Activated B cell treated with CpG ODN at 0.5 μM for 24 hours (primary cell): ENCODE measurements at regions not wholly inside any gene's neighbourhood (a gene's known extent, or its start where the extent isn't known, plus 50 kb on each side); places are given as distances from the start of the nearest gene placed in this dataset.
"Not testable (repeated sequence)": the region's sequence is repeated elsewhere in the genome, so short reads cannot be mapped to it uniquely, and the experiment has no call there.

ENCODE experiments used
- ATAC-seq: fragments of 200-7000 bp; cut with Tn5 transposase; one replicate; pipeline ENCODE4 v1.10.0; 2021; ENCODE audit warnings: low read depth, mild to moderate bottlenecking, moderate library complexity
- CTCF ChIA-PET: fragments of 350-600 bp; sonication (Branson Sonifier 250); formaldehyde crosslinking; loops from one replicate; lab custom pipeline; 2021; ENCODE audit warnings: antibody characterized with exemption; lab: Charles Lee
- POLR2A ChIA-PET: fragments of 350-600 bp; sonication (Branson Sonifier 250); formaldehyde crosslinking; loops from one replicate; lab custom pipeline; 2021; ENCODE audit warnings: antibody characterized with exemption; lab: Charles Lee
- DNase-seq: peaks from one replicate; pipeline ENCODE4 v3.0.0; 2022
- H3K27ac Mint-ChIP-seq: one replicate; pipeline ENCODE4 v1.8.0; 2020; ENCODE audit warnings: mixed read lengths
- H3K27me3 Mint-ChIP-seq: one replicate; pipeline ENCODE4 v1.8.0; 2021; ENCODE audit warnings: mixed read lengths
- H3K36me3 Mint-ChIP-seq: one replicate; pipeline ENCODE4 v1.8.0; 2021; ENCODE audit warnings: low read depth, mixed read lengths
- H3K4me1 Mint-ChIP-seq: one replicate; pipeline ENCODE4 v1.8.0; 2021; ENCODE audit warnings: mixed read lengths
- H3K4me3 Mint-ChIP-seq: one replicate; pipeline ENCODE4 v1.8.0; 2020; ENCODE audit warnings: mild to moderate bottlenecking, mixed read lengths
- H3K9me3 Mint-ChIP-seq: one replicate; pipeline ENCODE4 v1.8.0; 2020; ENCODE audit warnings: mixed read lengths
- intact Hi-C: fragments of 100-400 bp; cut with micrococcal nuclease; formaldehyde crosslinking; loops from one replicate; pipeline ENCODE4 v1.15.1; 2024

DNA sequence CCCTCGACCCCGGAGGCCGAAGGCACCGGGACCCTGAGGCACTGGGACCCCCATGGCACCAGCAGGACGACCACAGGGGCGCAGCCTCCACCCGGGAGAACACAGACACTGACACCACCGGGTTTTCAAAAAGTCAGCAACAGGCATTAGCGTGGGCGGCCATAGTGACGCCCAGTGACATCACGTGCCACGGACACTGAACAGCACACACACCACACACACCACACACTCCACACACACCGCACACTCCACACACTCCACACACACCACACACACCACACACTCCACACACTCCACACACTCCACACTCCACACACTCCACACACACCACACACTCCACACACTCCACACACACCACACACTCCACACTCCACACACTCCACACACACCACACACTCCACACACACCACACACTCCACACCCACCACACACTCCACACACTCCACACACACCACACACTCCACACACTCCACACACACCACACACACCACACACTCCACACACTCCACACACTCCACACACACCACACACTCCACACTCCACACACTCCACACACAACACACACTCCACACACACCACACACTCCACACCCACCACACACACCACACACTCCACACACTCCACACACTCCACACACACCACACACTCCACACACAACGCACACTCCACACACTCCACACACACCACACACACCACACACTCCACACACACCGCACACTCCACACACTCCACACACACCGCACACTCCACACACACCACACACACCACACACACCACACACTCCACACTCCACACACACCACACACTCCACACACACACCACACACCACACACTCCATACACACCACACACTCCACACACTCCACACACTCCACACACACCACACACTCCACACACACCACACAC, 3955.9 kb upstream of the TPTE start:
- H3K36me3 Mint-ChIP-seq, H3K9me3 Mint-ChIP-seq, H3K27ac Mint-ChIP-seq, POLR2A ChIA-PET, H3K4me1 Mint-ChIP-seq, intact Hi-C loops, H3K27me3 Mint-ChIP-seq, H3K4me3 Mint-ChIP-seq, CTCF ChIA-PET: not testable (repeated sequence)
- DNase-seq (peak; percentile 28), ATAC-seq (peak; percentile 28)

DNA sequence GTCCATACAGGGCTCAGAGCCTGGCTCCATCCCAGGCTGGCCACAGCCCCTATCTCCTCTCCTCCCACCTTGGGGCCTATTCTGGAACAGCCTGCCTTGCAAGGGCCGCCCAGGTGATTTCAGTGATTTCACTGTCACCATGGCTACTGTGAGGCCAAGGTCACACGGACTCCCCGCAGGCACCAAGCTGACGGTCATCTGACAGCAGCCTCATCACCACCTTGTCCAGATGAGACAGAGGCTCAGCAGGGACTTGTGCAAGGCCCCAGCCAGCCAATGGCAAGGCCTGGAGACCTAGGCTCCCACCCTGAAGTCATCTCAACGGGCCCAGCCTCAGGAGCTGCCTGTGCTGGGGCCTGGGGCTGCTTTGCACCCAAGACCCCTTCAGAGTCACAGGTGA, 3953.8 kb upstream of the TPTE start:
- H3K27me3 Mint-ChIP-seq, POLR2A ChIA-PET, H3K27ac Mint-ChIP-seq, ATAC-seq, intact Hi-C loops, H3K4me1 Mint-ChIP-seq, DNase-seq, CTCF ChIA-PET, H3K9me3 Mint-ChIP-seq, H3K4me3 Mint-ChIP-seq, H3K36me3 Mint-ChIP-seq: not testable (repeated sequence)

DNA sequence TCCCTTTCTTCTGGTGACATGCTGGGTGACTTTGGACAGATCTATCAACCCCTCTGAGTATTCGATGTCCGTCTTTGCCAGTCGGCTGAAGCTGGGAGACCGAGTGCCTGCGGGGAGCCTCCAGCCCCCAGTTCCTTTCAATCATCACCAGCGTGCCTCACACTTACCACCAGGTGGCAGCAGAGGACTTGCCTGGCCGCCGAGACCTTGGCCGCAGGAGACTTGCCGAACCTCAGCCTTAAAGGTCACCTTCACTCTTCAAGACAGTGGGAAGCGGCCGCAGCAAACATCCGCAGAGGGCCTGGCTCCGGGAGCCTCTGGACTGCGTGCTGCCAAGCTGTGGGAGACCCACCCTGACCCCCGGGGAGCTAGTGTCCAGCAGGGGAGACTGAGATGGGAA, 3952.2 kb upstream of the TPTE start:
- CTCF ChIA-PET, H3K27ac Mint-ChIP-seq, intact Hi-C loops, H3K9me3 Mint-ChIP-seq, H3K4me3 Mint-ChIP-seq, POLR2A ChIA-PET, H3K4me1 Mint-ChIP-seq, H3K36me3 Mint-ChIP-seq, H3K27me3 Mint-ChIP-seq, DNase-seq: not testable (repeated sequence)
- peak; percentile 66 for ATAC-seq

DNA sequence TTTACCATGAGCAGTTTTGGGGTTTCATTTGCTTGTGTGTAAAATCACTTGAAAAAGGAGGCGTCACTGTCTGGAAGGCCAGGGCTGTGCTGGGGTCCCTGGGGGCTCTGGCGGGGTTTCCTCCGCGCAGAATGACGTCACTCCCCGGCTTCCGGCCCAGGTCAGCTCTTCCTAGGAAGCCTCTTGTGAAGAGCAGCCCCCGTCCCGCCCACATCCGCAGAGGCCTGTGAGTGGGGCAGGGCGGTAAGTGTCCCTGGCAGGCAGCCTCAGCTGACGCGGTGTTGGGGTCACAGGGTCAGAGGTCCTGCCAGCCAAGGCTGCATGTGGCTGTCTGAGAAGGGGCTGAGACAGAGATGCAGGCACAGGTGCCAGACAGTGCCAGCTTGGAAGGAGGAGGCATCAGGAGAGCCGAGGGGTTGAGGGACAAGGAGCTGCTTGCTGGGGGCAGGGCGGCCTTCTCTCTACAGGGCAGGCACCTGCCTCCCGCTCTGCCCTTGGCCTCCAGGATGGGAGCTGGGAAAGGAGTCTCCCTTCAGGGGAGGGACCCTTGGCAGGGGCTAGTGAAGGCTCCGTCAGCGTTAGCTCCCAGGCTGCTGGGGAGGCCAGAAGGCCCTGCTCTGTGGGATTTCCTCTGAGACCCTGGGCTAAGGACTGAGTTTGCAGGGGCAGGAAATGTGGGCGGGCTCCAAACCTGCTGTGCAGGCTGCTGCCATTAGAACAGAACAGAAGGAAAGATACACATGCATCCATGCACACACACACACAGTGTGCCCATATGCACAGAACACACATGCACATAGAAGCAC, 3951.6 kb upstream of the TPTE start:
- H3K4me1 Mint-ChIP-seq, intact Hi-C loops, POLR2A ChIA-PET: not testable (repeated sequence)

DNA sequence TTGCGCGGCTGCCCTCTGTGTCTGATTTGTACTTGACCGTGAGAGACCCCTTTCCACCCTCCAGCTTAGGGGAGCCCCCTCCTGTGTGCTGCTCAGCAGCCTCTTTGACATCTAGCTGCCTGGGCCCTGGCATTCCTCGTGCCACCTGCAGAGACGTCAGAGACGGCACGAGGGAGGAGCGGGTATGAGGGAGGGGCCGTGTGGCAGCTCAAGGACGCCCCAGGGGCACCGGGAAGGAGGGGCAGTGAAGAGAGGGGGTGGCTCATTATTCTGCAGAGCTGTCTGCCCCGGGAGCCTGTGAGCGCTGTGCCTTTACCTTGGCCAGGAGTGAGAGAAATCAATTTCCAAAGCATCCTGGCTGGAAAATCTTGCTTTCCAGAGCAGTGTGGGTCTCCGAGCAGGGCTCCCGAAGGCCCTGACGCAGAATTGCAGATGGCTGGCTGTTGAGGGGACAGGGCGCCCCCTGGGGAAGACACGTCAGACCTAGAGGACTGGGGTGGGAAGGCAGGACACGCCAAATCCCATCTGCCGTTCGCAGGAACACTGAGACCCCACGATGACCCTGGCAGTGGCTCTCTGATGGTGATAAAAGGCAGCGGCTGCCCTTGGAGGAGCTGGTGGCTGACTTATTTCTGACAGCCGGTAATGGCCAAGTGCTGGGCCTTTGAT, 3950.5 kb upstream of the TPTE start:
- H3K27me3 Mint-ChIP-seq, H3K36me3 Mint-ChIP-seq, H3K9me3 Mint-ChIP-seq: not testable (repeated sequence)

More for the DNA sequence above, 3951.6 kb upstream of the TPTE start:
- H3K9me3 Mint-ChIP-seq, H3K27ac Mint-ChIP-seq, CTCF ChIA-PET, DNase-seq, H3K27me3 Mint-ChIP-seq, H3K36me3 Mint-ChIP-seq, H3K4me3 Mint-ChIP-seq: not testable (repeated sequence)
- ATAC-seq = peak; percentile 87

DNA sequence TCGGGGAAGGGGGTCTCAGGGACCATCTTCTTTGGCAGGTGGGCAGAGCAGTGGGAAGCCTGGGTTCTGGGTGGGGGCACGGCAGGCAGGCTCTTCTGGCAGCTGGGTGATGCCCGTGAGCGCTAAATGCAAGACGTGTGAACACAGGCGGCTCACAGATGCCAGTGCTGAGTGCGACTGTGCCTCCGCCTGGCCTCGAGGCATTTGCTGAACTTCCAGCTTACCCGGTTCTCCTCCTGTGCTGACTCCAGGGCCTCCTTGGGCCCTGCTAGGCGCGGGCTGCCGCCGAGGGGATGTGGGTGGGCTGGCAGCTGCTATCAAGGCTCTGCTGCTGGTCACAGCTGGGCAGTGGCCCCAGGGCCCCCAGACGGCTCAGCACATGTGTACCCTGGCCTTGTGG, 3947.8 kb upstream of the TPTE start:
- H3K9me3 Mint-ChIP-seq, DNase-seq, H3K36me3 Mint-ChIP-seq, H3K27me3 Mint-ChIP-seq, POLR2A ChIA-PET, H3K27ac Mint-ChIP-seq, CTCF ChIA-PET, H3K4me3 Mint-ChIP-seq, intact Hi-C loops, ATAC-seq, H3K4me1 Mint-ChIP-seq: not testable (repeated sequence)

More for the DNA sequence above, 3950.5 kb upstream of the TPTE start:
- CTCF ChIA-PET, POLR2A ChIA-PET, DNase-seq, intact Hi-C loops, H3K4me3 Mint-ChIP-seq, H3K4me1 Mint-ChIP-seq, ATAC-seq, H3K27ac Mint-ChIP-seq: not testable (repeated sequence)

DNA sequence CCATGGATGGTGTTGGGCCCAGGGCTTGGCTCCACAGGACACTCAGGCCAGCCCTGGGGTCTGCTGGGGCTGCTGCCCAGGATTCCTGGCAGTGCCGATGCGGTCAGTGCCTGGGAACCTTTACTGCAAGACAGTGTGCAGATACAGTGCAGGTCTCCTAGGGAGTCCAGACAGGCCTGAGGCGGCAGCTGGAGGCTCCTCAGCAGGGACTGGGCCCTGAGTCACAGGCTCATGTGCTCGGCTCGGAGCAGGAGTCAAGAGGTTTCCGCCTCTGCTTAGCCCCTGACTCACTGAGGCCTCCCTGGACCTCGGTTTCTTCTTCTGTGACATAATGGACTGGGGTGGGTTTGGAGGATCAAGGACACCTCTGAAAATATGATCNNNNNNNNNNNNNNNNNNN, 3941.6 kb upstream of the TPTE start:
- H3K36me3 Mint-ChIP-seq, H3K4me3 Mint-ChIP-seq, H3K9me3 Mint-ChIP-seq, H3K4me1 Mint-ChIP-seq, H3K27me3 Mint-ChIP-seq, intact Hi-C loops, POLR2A ChIA-PET, H3K27ac Mint-ChIP-seq, CTCF ChIA-PET, ATAC-seq, DNase-seq: not testable (repeated sequence)
